Left ventricle myocardium inferior (tissue), 1 donor: ENCODE measurements at regions not wholly inside any gene's neighbourhood (a gene's known extent, or its start where the extent isn't known, plus 50 kb on each side); places are given as distances from the start of the nearest gene placed in this dataset.

Source experiments
- DNase-seq: peaks from one replicate; pipeline ENCODE4 v3.0.0-alpha.2; 2020
- H3K27ac ChIP-seq: fragments of 200-600 bp; replicated peaks from 2 replicates; pipeline ENCODE4 v1.8.0; 2021
- H3K27me3 ChIP-seq: fragments of 200-600 bp; 2 replicates; pipeline ENCODE4 v1.8.0; 2021; ENCODE audit warnings: low read depth
- H3K36me3 ChIP-seq: fragments of 200-600 bp; 2 replicates; pipeline ENCODE4 v1.8.0; 2021
- H3K4me1 ChIP-seq: fragments of 200-600 bp; 2 replicates; pipeline ENCODE4 v1.8.0; 2021
- H3K4me3 ChIP-seq: fragments of 200-600 bp; 2 replicates; pipeline ENCODE4 v1.8.0; 2021; ENCODE audit warnings: mild to moderate bottlenecking, moderate library complexity
- H3K9me3 ChIP-seq: fragments of 200-600 bp; replicated peaks from 2 replicates; pipeline ENCODE4 v1.8.0; 2021
- intact Hi-C: fragments of 100-400 bp; cut with micrococcal nuclease; formaldehyde crosslinking; loops from one replicate; pipeline ENCODE4 v1.11.0; 2022
- TF ChIP-seq, protein P1 (sequence below): fragments of 200-600 bp; IDR thresholded peaks from 2 replicates; pipeline ENCODE4 v1.8.0; 2021; ENCODE audit warnings: antibody characterized with exemption, mild to moderate bottlenecking, borderline replicate concordance
- donor health status: DM: no; HTN: yes; CAD: no; lungs with severe emphysema.

DNA sequence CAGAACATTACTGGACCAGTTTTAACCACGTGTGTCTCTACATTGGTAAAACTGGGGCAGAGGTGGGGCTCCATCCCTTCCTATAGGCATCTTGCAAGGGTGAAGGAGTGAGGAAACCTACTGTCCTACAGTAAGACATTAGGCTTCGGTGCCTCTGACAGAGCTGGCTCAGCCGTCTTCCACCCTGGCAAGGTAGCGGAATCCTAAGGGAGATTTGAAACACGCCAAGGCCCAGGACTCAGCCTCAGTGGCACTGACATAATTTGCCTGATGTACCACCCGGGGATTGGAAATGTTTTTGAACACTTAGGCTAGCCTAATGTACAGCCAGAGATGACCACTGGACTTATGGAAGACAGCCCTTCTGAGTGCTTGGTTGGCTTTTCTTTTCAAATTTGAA is 329.7 kb upstream of the IRX1 start:
- peaks cover 56% of the 10 kb centered on the region for H3K27me3 ChIP-seq
- no peaks in the 10 kb centered on the region for H3K4me1 ChIP-seq
- intact Hi-C loops: no loop called here
- no peaks in the 10 kb centered on the region for H3K9me3 ChIP-seq
- no peak overlapping the region for H3K4me3 ChIP-seq
- TF ChIP-seq, protein P1, sequence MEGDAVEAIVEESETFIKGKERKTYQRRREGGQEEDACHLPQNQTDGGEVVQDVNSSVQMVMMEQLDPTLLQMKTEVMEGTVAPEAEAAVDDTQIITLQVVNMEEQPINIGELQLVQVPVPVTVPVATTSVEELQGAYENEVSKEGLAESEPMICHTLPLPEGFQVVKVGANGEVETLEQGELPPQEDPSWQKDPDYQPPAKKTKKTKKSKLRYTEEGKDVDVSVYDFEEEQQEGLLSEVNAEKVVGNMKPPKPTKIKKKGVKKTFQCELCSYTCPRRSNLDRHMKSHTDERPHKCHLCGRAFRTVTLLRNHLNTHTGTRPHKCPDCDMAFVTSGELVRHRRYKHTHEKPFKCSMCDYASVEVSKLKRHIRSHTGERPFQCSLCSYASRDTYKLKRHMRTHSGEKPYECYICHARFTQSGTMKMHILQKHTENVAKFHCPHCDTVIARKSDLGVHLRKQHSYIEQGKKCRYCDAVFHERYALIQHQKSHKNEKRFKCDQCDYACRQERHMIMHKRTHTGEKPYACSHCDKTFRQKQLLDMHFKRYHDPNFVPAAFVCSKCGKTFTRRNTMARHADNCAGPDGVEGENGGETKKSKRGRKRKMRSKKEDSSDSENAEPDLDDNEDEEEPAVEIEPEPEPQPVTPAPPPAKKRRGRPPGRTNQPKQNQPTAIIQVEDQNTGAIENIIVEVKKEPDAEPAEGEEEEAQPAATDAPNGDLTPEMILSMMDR: no peak
- H3K36me3 ChIP-seq: no peaks in the 10 kb centered on the region
- no peak for DNase-seq
- no peak overlapping the region for H3K27ac ChIP-seq

DNA sequence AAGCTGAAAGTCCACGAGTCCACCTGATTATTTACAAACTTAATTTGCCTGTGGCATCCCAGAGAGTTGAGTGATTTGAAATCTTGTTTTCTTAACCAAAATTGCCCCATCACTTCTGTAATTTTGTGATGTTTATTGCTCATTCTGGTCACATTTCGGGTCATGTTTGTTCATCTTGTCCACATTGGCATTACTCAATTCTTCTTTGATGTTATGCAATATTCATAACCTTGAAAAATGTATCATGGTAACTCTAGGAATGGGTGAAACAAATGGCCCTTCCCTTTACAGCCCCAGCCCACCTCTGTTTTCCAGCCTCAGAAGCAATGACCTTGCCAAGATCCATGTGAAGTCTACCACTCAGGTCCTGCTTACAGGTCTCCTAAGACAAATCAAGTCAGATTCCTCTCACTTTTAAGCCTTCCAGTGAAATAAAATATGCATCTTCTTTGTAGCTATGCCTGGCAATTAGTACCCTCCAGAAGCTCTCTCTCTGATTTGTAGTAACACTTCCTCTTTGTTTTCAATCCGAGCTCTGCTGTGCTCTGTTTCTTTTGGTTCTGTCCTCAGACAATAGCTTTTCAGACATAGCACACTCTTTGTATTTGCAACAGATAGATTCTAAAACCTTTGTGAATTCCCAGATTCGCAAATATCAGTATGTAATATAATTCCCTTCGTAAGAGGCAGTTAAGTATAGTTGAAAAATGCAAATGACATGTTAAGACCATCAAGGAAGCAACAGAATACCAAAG is 330.3 kb upstream of the IRX1 start:
- Histone ChIP-seq H3K9me3 (no peaks in the 10 kb centered on the region), H3K4me3 (no peak overlapping the region), H3K4me1 (no peaks in the 10 kb centered on the region), H3K36me3 (no peaks in the 10 kb centered on the region), H3K27me3 (peaks cover 60% of the 10 kb centered on the region), H3K27ac (no peak overlapping the region)
- DNase-seq: no peak
- intact Hi-C loops: no loop called here
- TF ChIP-seq, protein P1: no peak

GRCh38 chr5:3262451-3262850 is 333.2 kb upstream of the IRX1 start:
- no peak overlapping the region for H3K27ac ChIP-seq
- TF ChIP-seq, protein P1: no peak
- peaks cover 40% of the 10 kb centered on the region for H3K27me3 ChIP-seq
- no peak overlapping the region for H3K4me3 ChIP-seq
- no peak for DNase-seq
- H3K36me3 ChIP-seq: no peaks in the 10 kb centered on the region
- intact Hi-C loops: no loop called here
- no peaks in the 10 kb centered on the region for H3K9me3 ChIP-seq
- no peaks in the 10 kb centered on the region for H3K4me1 ChIP-seq

DNA sequence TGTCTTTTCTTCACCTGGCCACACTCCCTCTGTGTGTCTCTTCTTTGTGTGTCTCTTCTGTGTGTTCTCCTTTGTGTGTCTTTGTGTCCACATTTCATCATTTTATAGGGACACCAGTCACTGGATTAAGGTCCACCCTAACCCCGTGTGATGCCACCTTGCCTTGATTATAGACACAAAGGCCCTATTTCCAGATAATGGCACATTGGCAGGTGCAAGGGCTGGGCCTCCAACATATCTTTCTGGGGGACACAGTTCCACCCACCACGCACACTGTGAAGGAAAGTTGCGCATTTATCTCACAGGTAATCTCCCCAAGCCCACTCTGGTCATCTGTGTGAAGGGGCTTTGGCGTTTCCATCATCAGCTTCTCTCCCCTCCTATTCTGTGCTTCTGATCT is 334.6 kb upstream of the IRX1 start:
- no peaks in the 10 kb centered on the region for H3K4me1 ChIP-seq
- peaks cover 27% of the 10 kb centered on the region for H3K27me3 ChIP-seq
- DNase-seq: no peak
- TF ChIP-seq, protein P1: no peak
- H3K9me3 ChIP-seq: no peaks in the 10 kb centered on the region
- no peak overlapping the region for H3K4me3 ChIP-seq
- intact Hi-C loops: no loop called here
- no peak overlapping the region for H3K27ac ChIP-seq
- no peaks in the 10 kb centered on the region for H3K36me3 ChIP-seq

GRCh38 chr5:3258050-3258449 is 337.6 kb upstream of the IRX1 start:
- Histone ChIP-seq H3K4me3 (no peak overlapping the region), H3K9me3 (no peaks in the 10 kb centered on the region), H3K36me3 (no peaks in the 10 kb centered on the region), H3K27ac (no peak overlapping the region), H3K27me3 (peaks cover 44% of the 10 kb centered on the region), H3K4me1 (no peaks in the 10 kb centered on the region)
- intact Hi-C loops: no loop called here
- DNase-seq: no peak
- TF ChIP-seq, protein P1: no peak
